ENCODE measurements at regions not wholly inside any gene's neighbourhood (a gene's known extent, or its start where the extent isn't known, plus 50 kb on each side); places are given as distances from the start of the nearest gene placed in this dataset.
"Not testable (repeated sequence)": the region's sequence is repeated elsewhere in the genome, so short reads cannot be mapped to it uniquely, and the experiment has no call there.

GRCh38 chr14:48023881-48024280 is 348.5 kb upstream of the MDGA2 start:
- DNase-seq (ENCODE audit: low read depth) = no peak

DNA sequence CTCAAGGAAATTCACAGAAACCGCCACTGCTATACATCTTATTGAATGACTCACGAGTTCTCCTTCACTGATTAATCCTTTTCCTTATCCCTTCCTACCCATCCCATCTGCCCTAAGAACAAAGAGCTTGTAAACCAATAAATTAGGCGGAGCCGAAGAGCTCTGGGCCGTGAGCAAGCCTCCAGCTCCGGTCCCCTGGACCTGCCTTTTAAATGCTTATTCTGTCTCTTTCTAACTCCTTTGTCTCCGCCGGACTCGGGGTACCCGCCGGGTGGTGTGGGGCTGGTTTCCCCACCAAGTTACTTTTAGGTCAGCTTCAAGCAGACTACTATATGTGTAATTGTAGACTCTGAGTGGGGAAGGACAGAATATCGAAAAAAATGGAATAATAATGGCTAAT is 336.1 kb upstream of the MDGA2 start:
- not testable (repeated sequence) for DNase-seq (ENCODE audit: low read depth); H3K4me3 ChIP-seq (ENCODE audit: low read depth, low read length)

More at GRCh38 chr14:48023881-48024280, 348.5 kb upstream of the MDGA2 start:
- H3K4me3 ChIP-seq (ENCODE audit: low read depth, low read length) = no peak overlapping the region
- TF ChIP-seq MYC (IDR thresholded peaks at IDR 0.05; ENCODE audit: low read depth, low read length) = no peak

- DNase-seq (ENCODE audit: low read depth) = no peak
- H3K4me3 ChIP-seq (ENCODE audit: low read depth, low read length) = no peak overlapping the region
- no peak for TF ChIP-seq POLR2A (IDR thresholded peaks at IDR 0.05; ENCODE audit: extremely low read depth, insufficient read length)
- TF ChIP-seq, protein P1, sequence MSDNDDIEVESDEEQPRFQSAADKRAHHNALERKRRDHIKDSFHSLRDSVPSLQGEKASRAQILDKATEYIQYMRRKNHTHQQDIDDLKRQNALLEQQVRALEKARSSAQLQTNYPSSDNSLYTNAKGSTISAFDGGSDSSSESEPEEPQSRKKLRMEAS (IDR thresholded peaks at IDR 0.05; ENCODE audit: low read depth, low read length) = no peak
- TF ChIP-seq, protein P2, sequence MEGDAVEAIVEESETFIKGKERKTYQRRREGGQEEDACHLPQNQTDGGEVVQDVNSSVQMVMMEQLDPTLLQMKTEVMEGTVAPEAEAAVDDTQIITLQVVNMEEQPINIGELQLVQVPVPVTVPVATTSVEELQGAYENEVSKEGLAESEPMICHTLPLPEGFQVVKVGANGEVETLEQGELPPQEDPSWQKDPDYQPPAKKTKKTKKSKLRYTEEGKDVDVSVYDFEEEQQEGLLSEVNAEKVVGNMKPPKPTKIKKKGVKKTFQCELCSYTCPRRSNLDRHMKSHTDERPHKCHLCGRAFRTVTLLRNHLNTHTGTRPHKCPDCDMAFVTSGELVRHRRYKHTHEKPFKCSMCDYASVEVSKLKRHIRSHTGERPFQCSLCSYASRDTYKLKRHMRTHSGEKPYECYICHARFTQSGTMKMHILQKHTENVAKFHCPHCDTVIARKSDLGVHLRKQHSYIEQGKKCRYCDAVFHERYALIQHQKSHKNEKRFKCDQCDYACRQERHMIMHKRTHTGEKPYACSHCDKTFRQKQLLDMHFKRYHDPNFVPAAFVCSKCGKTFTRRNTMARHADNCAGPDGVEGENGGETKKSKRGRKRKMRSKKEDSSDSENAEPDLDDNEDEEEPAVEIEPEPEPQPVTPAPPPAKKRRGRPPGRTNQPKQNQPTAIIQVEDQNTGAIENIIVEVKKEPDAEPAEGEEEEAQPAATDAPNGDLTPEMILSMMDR (IDR thresholded peaks at IDR 0.05; ENCODE audit: low read depth, low read length) = no peak
- TF ChIP-seq MYC (IDR thresholded peaks at IDR 0.05; ENCODE audit: low read depth, low read length) = no peak
These were observed 333.2 kb upstream of the MDGA2 start for GRCh38 chr14:48008646-48009045.

GRCh38 chr14:48005986-48006385 is 330.6 kb upstream of the MDGA2 start:
- H3K4me3 ChIP-seq (ENCODE audit: low read depth, low read length) = no peak overlapping the region
- DNase-seq (ENCODE audit: low read depth) = no peak
- TF ChIP-seq, protein P2 (IDR thresholded peaks at IDR 0.05; ENCODE audit: low read depth, low read length) = no peak
- no peak for TF ChIP-seq POLR2A (IDR thresholded peaks at IDR 0.05; ENCODE audit: extremely low read depth, insufficient read length)
- TF ChIP-seq, protein P1 (IDR thresholded peaks at IDR 0.05; ENCODE audit: low read depth, low read length) = no peak
- TF ChIP-seq MYC (IDR thresholded peaks at IDR 0.05; ENCODE audit: low read depth, low read length) = no peak

- H3K4me3 ChIP-seq (ENCODE audit: low read depth, low read length) = no peak overlapping the region
- DNase-seq (ENCODE audit: low read depth) = no peak
- TF ChIP-seq, protein P2 (IDR thresholded peaks at IDR 0.05; ENCODE audit: low read depth, low read length) = no peak
- TF ChIP-seq POLR2A (IDR thresholded peaks at IDR 0.05; ENCODE audit: extremely low read depth, insufficient read length) (no peak), MYC (IDR thresholded peaks at IDR 0.05; ENCODE audit: low read depth, low read length) (no peak)
- TF ChIP-seq, protein P1 (IDR thresholded peaks at IDR 0.05; ENCODE audit: low read depth, low read length) = no peak
These were observed 318.5 kb upstream of the MDGA2 start for GRCh38 chr14:47993883-47994282.

- TF ChIP-seq POLR2A (IDR thresholded peaks at IDR 0.05; ENCODE audit: extremely low read depth, insufficient read length) = no peak
- TF ChIP-seq, protein P1 (IDR thresholded peaks at IDR 0.05; ENCODE audit: low read depth, low read length) = no peak
- TF ChIP-seq, protein P2 (IDR thresholded peaks at IDR 0.05; ENCODE audit: low read depth, low read length) = no peak
- no peak for TF ChIP-seq MYC (IDR thresholded peaks at IDR 0.05; ENCODE audit: low read depth, low read length)
- DNase-seq (ENCODE audit: low read depth) = no peak
- H3K4me3 ChIP-seq (ENCODE audit: low read depth, low read length) = no peak overlapping the region
These were observed 312.8 kb upstream of the MDGA2 start for GRCh38 chr14:47988175-47988574.

DNA sequence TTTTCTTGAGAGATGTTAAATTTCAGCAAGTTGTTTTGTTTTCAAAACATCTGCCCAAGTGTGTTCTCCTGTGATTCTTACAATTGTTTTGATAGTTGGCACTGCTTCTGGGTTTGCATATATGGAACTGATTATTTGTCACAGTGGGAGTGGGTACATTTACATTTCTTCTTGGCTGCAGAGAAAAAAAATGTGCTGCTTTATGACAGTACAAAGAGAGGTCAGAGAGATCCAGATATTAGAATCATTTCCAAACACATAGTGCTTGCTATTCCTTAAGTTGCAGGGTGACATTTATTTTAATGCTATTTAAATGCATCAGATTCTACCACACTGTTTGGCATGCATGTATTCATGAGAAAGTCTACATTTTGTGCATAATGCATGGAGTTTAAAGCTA is 303.5 kb upstream of the MDGA2 start:
- no peak overlapping the region for H3K4me3 ChIP-seq (ENCODE audit: low read depth, low read length)
- no peak for TF ChIP-seq MYC (IDR thresholded peaks at IDR 0.05; ENCODE audit: low read depth, low read length)
- TF ChIP-seq, protein P2 (IDR thresholded peaks at IDR 0.05; ENCODE audit: low read depth, low read length) = no peak
- no peak for TF ChIP-seq POLR2A (IDR thresholded peaks at IDR 0.05; ENCODE audit: extremely low read depth, insufficient read length)
- TF ChIP-seq, protein P1 (IDR thresholded peaks at IDR 0.05; ENCODE audit: low read depth, low read length) = no peak
- DNase-seq (ENCODE audit: low read depth) = no peak
